GM23248 (cell line): ENCODE measurements at regions not wholly inside any gene's neighbourhood (a gene's known extent, or its start where the extent isn't known, plus 50 kb on each side); places are given as distances from the start of the nearest gene placed in this dataset.

ENCODE experiments used
- DNase-seq: peaks from one replicate; pipeline ENCODE4 v3.0.0-alpha.2; 2015
- H2AFZ ChIP-seq: fragments of 200-600 bp; sonication (generic); 2 replicates; pipeline ENCODE4 v1.6.1; 2016; ENCODE audit warnings: antibody characterized with exemption
- H3F3A ChIP-seq: fragments of 200-600 bp; sonication (generic); 2 replicates; pipeline ENCODE4 v1.6.1; 2016; ENCODE audit warnings: mild to moderate bottlenecking, antibody characterized with exemption, mixed run types; ENCODE audit not compliant: insufficient read depth
- H3K27ac ChIP-seq: fragments of 200-600 bp; sonication (generic); 2 replicates; pipeline ENCODE4 v1.5.1; 2016; ENCODE audit warnings: mild to moderate bottlenecking
- H3K27me3 ChIP-seq: fragments of 200-600 bp; sonication (generic); replicated peaks from 2 replicates; pipeline ENCODE4 v1.6.1; 2016; ENCODE audit warnings: mild to moderate bottlenecking; ENCODE audit not compliant: insufficient read depth
- H3K36me3 ChIP-seq: fragments of 200-600 bp; sonication (generic); 2 replicates; pipeline ENCODE4 v1.6.1; 2016; ENCODE audit warnings: low read depth, mild to moderate bottlenecking
- H3K4me1 ChIP-seq: fragments of 200-600 bp; sonication (generic); 2 replicates; pipeline ENCODE4 v1.6.1; 2016; ENCODE audit warnings: mild to moderate bottlenecking; ENCODE audit not compliant: insufficient read depth
- H3K4me2 ChIP-seq: fragments of 200-600 bp; sonication (generic); one replicate; pipeline ENCODE4 v1.6.1; 2016; ENCODE audit warnings: mild to moderate bottlenecking; ENCODE audit not compliant: unreplicated experiment
- H3K4me3 ChIP-seq: fragments of 200-600 bp; sonication (generic); 2 replicates; pipeline ENCODE4 v1.5.1; 2016; ENCODE audit warnings: mild to moderate bottlenecking
- H3K79me2 ChIP-seq: fragments of 200-600 bp; sonication (generic); 2 replicates; pipeline ENCODE4 v1.6.1; 2016; ENCODE audit warnings: mild to moderate bottlenecking; ENCODE audit not compliant: insufficient read depth
- H3K9ac ChIP-seq: fragments of 200-600 bp; sonication (generic); 2 replicates; pipeline ENCODE4 v1.6.1; 2016; ENCODE audit warnings: mild to moderate bottlenecking
- H3K9me2 ChIP-seq: fragments of 200-600 bp; sonication (generic); 2 replicates; pipeline ENCODE4 v1.6.1; 2016; ENCODE audit warnings: mixed run types, mild to moderate bottlenecking, moderate library complexity; ENCODE audit not compliant: insufficient read depth
- H3K9me3 ChIP-seq: fragments of 200-600 bp; sonication (generic); one replicate; pipeline ENCODE4 v1.6.1; 2017; ENCODE audit warnings: low read depth
- H4K20me1 ChIP-seq: fragments of 200-600 bp; sonication (generic); 2 replicates; pipeline ENCODE4 v1.6.0; 2016; ENCODE audit not compliant: insufficient read depth
- EZH2 ChIP-seq: fragments of 200-600 bp; sonication (generic); IDR thresholded peaks from 2 replicates; pipeline ENCODE4 v1.6.1; 2018; ENCODE audit warnings: antibody characterized with exemption, mild to moderate bottlenecking; ENCODE audit not compliant: insufficient read depth, poor library complexity, severe bottlenecking
- EZH2phosphoT487 ChIP-seq: fragments of 200-600 bp; sonication (generic); IDR thresholded peaks from 2 replicates; pipeline ENCODE4 v1.6.1; 2018; ENCODE audit warnings: antibody characterized with exemption, moderate library complexity, mild to moderate bottlenecking, low read depth; ENCODE audit not compliant: insufficient read depth
- WGBS, 2 experiments: methylation state at CpG; one replicate each; pipeline ENCODE4 v1.1.6; 2015 to 2017; ENCODE audit warnings: low lambda C conversion rate in 2 of 2, low coverage in 1 of 2; ENCODE audit errors: missing lambda C conversion rate in 2 of 2; 5-methylcytosine and 5-hydroxymethylcytosine counted together
- in situ Hi-C: fragments of 300-500 bp; cut with MboI; formaldehyde crosslinking; loops from 2 replicates; pipeline ENCODE4 v1.15.0; 2020

- WGBS, 2 experiments = 43 to 49% methylated on average over 2 of the region's 2 CpGs
- in situ Hi-C loops = no loop called here
Observed at GRCh38 chr6:74731204-74731603, 474.6 kb downstream of the COL12A1 start.

DNA sequence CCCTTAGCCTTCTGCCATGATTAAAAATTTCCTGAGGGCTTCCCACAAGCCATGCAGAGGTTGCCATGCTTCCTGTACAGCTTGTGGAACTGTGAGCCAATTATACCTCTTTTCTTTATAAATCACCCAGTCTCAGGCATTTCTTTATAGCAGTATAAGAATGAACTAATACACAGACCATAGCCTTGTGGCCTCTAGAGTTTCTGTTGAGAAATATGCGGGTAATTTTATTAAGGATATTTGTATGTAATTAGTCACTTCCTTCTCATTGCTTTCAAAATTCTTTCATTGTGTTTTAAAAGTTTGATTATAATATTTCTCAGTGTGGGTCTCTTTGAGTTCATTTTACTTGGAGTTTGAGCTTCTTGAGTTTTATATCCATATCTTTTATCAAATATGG, 484.9 kb downstream of the COL12A1 start:
- Histone ChIP-seq H3K4me3 (no peak overlapping the region), H3K4me2 (no peak overlapping the region), H3K9me3 (peaks cover 4% of the 10 kb centered on the region), H3K4me1 (peaks cover 2% of the 10 kb centered on the region), H3K79me2 (no peaks in the 10 kb centered on the region), H3K36me3 (no peaks in the 10 kb centered on the region), H3K9ac (no peak overlapping the region), H2AFZ (no peak overlapping the region), H3F3A (peaks cover 5% of the 10 kb centered on the region), H3K9me2 (0 out of 2 replicates have a peak, but pooled peaks cover 4% of the 10 kb centered on the region), H4K20me1 (no peaks in the 10 kb centered on the region), H3K27me3 (no peaks in the 10 kb centered on the region), H3K27ac (no peak overlapping the region)
- in situ Hi-C loops = no loop called here
- WGBS, 2 experiments = 100% methylated on average over 1 of the region's 1 CpG
- TF ChIP-seq EZH2phosphoT487 (no peak), EZH2 (no peak)
- DNase-seq = no peak

More at GRCh38 chr6:74731204-74731603, 474.6 kb downstream of the COL12A1 start:
- H3K27me3 ChIP-seq = no peaks in the 10 kb centered on the region
- H3K4me3 ChIP-seq = no peak overlapping the region
- peaks cover 55% of the 10 kb centered on the region for H3K4me1 ChIP-seq
- peak; percentile 39 for DNase-seq
- no peaks in the 10 kb centered on the region for H3K79me2 ChIP-seq
- peak overlapping the region; percentile 17 for H3K4me2 ChIP-seq
- TF ChIP-seq EZH2phosphoT487 (no peak), EZH2 (no peak)
- H3F3A ChIP-seq = peaks cover 29% of the 10 kb centered on the region
- H2AFZ ChIP-seq = 0 out of 2 replicates have a peak overlapping the region, but pooled peaks have one; percentile 8
- H3K27ac ChIP-seq = no peak overlapping the region
- no peaks in the 10 kb centered on the region for H3K9me2 ChIP-seq
- H3K36me3 ChIP-seq = no peaks in the 10 kb centered on the region
- no peaks in the 10 kb centered on the region for H3K9me3 ChIP-seq
- H4K20me1 ChIP-seq = no peaks in the 10 kb centered on the region
- no peak overlapping the region for H3K9ac ChIP-seq

- DNase-seq = no peak
- Histone ChIP-seq H3K4me2 (no peak overlapping the region), H3K27me3 (no peaks in the 10 kb centered on the region), H3K4me3 (no peak overlapping the region), H2AFZ (no peak overlapping the region), H3K79me2 (no peaks in the 10 kb centered on the region), H4K20me1 (no peaks in the 10 kb centered on the region), H3K9me2 (0 out of 2 replicates have a peak, but pooled peaks cover 4% of the 10 kb centered on the region), H3F3A (peaks cover 11% of the 10 kb centered on the region), H3K27ac (no peak overlapping the region), H3K4me1 (peaks cover 28% of the 10 kb centered on the region), H3K9me3 (peaks cover 4% of the 10 kb centered on the region), H3K9ac (no peak overlapping the region), H3K36me3 (no peaks in the 10 kb centered on the region)
- TF ChIP-seq EZH2phosphoT487 = no peak
- no peak for TF ChIP-seq EZH2
- in situ Hi-C loops = no loop called here
Observed at GRCh38 chr6:74717591-74717990, 488.3 kb downstream of the COL12A1 start.

DNA sequence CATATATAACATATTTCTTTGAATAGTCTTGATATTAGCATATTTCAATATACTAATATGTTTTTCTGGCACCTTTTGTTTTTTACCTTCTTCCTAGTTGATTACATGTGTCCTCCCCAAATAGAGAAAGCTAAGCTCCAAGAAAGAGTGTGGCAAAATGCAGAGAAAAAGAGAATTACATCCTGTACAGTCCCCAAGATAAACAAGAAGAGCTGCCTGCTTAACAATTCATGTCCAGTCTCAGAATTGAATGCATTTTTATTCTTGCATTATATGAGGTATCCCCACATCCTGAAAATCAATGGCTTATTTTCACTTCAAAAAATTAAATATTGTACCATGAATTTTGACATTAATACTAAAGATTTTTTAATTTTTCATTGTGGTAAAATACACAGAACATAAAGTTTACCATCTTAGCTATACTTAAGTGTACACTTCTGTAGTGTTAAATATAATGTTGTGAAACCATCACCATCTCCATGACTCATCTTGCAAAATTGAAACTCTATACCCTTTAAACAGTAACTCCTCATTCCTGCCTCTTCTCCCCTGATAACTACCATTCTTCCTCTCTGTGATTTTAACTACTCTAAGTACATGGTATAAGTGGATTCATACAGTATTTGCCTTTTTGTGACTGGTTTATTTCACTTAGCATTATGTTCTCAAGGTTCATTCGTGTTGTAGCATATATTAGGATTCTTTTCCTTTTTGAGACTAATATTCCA, 490.3 kb downstream of the COL12A1 start:
- in situ Hi-C loops = no loop called here
- peak overlapping the region; percentile 1; the same call in 1 of the 2 replicates for H2AFZ ChIP-seq
- H3K4me1 ChIP-seq = peaks cover 28% of the 10 kb centered on the region
- peak; percentile 64 for DNase-seq
- 44 to 63% methylated on average over 1 of the region's 1 CpG for WGBS, 2 experiments
- no peak overlapping the region for H3K27ac ChIP-seq
- H3K27me3 ChIP-seq = no peaks in the 10 kb centered on the region
- TF ChIP-seq EZH2phosphoT487 (no peak), EZH2 (no peak)
- H3K9me3 ChIP-seq = no peaks in the 10 kb centered on the region
- H4K20me1 ChIP-seq = no peaks in the 10 kb centered on the region
- H3K9ac ChIP-seq = no peak overlapping the region
- 0 out of 2 replicates have a peak, but pooled peaks cover 4% of the 10 kb centered on the region for H3K9me2 ChIP-seq
- no peaks in the 10 kb centered on the region for H3K79me2 ChIP-seq
- peaks cover 11% of the 10 kb centered on the region for H3F3A ChIP-seq
- H3K36me3 ChIP-seq = no peaks in the 10 kb centered on the region
- peak overlapping the region; percentile 18 for H3K4me2 ChIP-seq
- no peak overlapping the region for H3K4me3 ChIP-seq

DNA sequence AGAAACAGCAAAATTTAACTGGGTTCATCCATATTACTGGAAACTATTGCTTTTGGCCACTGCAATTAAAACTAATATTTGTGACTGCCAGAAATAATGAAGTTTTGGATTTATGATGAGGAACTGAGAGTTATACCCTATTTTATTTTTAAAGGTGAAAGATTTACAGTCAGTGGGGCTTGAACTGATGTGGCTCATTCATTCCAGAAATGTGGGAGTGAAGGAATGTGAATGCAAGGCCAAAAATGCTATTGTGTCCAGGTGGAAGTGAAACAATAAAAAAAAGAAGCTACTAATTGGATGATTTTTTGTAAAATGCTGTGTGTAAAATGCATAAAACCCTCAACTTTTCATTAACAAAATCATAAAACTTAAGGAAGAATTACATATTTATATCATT, 491.9 kb downstream of the COL12A1 start:
- H3K9ac ChIP-seq = no peak overlapping the region
- H2AFZ ChIP-seq = no peak overlapping the region
- H3K27me3 ChIP-seq = no peaks in the 10 kb centered on the region
- H3K9me3 ChIP-seq = no peaks in the 10 kb centered on the region
- in situ Hi-C loops = no loop called here
- no peak for DNase-seq
- peak overlapping the region; percentile 39 for H3K4me2 ChIP-seq
- TF ChIP-seq EZH2 (no peak), EZH2phosphoT487 (no peak)
- peaks cover 28% of the 10 kb centered on the region for H3K4me1 ChIP-seq
- H3K79me2 ChIP-seq = no peaks in the 10 kb centered on the region
- no peak overlapping the region for H3K4me3 ChIP-seq
- peaks cover 11% of the 10 kb centered on the region for H3F3A ChIP-seq
- no peaks in the 10 kb centered on the region for H3K36me3 ChIP-seq
- 0 out of 2 replicates have a peak, but pooled peaks cover 4% of the 10 kb centered on the region for H3K9me2 ChIP-seq
- H3K27ac ChIP-seq = no peak overlapping the region
- no peaks in the 10 kb centered on the region for H4K20me1 ChIP-seq
